Neural cell (in vitro differentiated cells): ENCODE measurements at regions not wholly inside any gene's neighbourhood (a gene's known extent, or its start where the extent isn't known, plus 50 kb on each side); places are given as distances from the start of the nearest gene placed in this dataset.

Source experiments
- CTCF ChIP-seq: fragments of 450-650 bp; IDR thresholded peaks from 2 replicates; pipeline ENCODE4 v1.5.1; 2014; ENCODE audit warnings: antibody characterized with exemption, mild to moderate bottlenecking, moderate library complexity; ENCODE audit not compliant: poor library complexity, severe bottlenecking
- EP300 ChIP-seq: fragments of 450-650 bp; conservative IDR thresholded peaks from 2 replicates; pipeline ENCODE4 v1.6.1; 2014; ENCODE audit warnings: antibody characterized with exemption, mild to moderate bottlenecking, moderate library complexity; ENCODE audit not compliant: poor library complexity, severe bottlenecking
- POLR2AphosphoS5 ChIP-seq: IDR thresholded peaks from 2 replicates; pipeline ENCODE4 v1.6.1; 2012
- RAD21 ChIP-seq: fragments of 450-650 bp; conservative IDR thresholded peaks from 2 replicates; pipeline ENCODE4 v1.6.1; 2014; ENCODE audit warnings: antibody characterized with exemption, mild to moderate bottlenecking, moderate library complexity
- SMC3 ChIP-seq: fragments of 450-650 bp; conservative IDR thresholded peaks from 2 replicates; pipeline ENCODE4 v1.6.1; 2014; ENCODE audit warnings: antibody characterized with exemption, mild to moderate bottlenecking, moderate library complexity; ENCODE audit not compliant: poor library complexity
- TF ChIP-seq, protein P1 (sequence below): IDR thresholded peaks from 2 replicates; pipeline ENCODE4 v1.6.1; 2012; ENCODE audit warnings: borderline replicate concordance

- TF ChIP-seq CTCF (no peak), EP300 (no peak), RAD21 (no peak), POLR2AphosphoS5 (no peak), SMC3 (no peak)
- TF ChIP-seq, protein P1, sequence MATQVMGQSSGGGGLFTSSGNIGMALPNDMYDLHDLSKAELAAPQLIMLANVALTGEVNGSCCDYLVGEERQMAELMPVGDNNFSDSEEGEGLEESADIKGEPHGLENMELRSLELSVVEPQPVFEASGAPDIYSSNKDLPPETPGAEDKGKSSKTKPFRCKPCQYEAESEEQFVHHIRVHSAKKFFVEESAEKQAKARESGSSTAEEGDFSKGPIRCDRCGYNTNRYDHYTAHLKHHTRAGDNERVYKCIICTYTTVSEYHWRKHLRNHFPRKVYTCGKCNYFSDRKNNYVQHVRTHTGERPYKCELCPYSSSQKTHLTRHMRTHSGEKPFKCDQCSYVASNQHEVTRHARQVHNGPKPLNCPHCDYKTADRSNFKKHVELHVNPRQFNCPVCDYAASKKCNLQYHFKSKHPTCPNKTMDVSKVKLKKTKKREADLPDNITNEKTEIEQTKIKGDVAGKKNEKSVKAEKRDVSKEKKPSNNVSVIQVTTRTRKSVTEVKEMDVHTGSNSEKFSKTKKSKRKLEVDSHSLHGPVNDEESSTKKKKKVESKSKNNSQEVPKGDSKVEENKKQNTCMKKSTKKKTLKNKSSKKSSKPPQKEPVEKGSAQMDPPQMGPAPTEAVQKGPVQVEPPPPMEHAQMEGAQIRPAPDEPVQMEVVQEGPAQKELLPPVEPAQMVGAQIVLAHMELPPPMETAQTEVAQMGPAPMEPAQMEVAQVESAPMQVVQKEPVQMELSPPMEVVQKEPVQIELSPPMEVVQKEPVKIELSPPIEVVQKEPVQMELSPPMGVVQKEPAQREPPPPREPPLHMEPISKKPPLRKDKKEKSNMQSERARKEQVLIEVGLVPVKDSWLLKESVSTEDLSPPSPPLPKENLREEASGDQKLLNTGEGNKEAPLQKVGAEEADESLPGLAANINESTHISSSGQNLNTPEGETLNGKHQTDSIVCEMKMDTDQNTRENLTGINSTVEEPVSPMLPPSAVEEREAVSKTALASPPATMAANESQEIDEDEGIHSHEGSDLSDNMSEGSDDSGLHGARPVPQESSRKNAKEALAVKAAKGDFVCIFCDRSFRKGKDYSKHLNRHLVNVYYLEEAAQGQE, result no peak
These were observed 887.5 kb downstream of the FAT4 start for GRCh38 chr4:126202226-126202625.
